B cell (primary cell): ENCODE measurements at regions not wholly inside any gene's neighbourhood (a gene's known extent, or its start where the extent isn't known, plus 50 kb on each side); places are given as distances from the start of the nearest gene placed in this dataset.

ENCODE experiments used
- EZH2 ChIP-seq: IDR thresholded peaks from 2 replicates; pipeline ENCODE4 v1.6.1; 2012; ENCODE audit warnings: borderline replicate concordance, low read depth, mild to moderate bottlenecking, moderate library complexity, low read length; ENCODE audit not compliant: insufficient read depth, poor library complexity, severe bottlenecking
- TF ChIP-seq, protein P1 (sequence below): fragments of 200-600 bp; IDR thresholded peaks from one replicate; pipeline ENCODE4 v1.8.0; 2022; ENCODE audit warnings: antibody characterized with exemption, mild to moderate bottlenecking

DNA sequence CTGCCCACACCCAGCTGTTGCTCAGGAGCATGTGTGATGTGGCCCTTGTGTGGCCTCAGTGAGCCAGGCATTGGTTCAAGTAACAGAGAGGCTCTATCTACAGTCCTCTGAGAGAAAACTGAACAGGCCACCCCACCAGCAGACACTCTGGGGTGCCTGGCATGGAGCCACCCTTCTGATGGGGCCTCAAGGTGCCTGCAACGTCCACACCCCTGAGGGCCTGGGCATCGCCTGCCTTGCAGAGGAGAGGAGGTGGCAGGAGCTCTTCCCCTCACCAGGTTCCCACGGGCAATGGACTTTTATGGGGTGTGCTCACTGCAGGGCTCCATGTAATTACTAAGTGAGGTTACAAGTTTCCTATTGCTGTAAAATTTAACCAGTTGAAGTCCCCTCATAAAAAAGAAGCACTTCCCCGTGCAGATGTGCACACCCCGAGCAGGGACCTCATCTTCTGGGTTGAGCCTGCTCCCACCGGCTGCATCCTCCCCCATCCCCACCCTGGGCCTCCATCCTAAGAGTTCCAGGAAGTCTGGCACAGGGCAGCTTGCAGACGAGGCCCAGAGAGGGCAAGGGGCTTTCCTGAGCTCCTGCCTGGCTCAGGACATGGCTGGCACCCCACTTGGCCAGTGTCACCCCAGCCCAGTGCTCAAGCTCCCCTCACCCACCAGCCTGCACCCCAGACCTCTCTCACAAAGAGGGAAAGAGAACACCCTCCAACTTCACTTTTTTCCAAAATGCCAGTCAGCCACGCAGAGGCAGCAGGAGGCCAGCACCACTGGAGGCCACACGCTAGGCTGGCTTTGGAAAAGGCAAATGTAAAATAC lies 270.4 kb upstream of the RTL1 start:
- TF ChIP-seq, protein P1, sequence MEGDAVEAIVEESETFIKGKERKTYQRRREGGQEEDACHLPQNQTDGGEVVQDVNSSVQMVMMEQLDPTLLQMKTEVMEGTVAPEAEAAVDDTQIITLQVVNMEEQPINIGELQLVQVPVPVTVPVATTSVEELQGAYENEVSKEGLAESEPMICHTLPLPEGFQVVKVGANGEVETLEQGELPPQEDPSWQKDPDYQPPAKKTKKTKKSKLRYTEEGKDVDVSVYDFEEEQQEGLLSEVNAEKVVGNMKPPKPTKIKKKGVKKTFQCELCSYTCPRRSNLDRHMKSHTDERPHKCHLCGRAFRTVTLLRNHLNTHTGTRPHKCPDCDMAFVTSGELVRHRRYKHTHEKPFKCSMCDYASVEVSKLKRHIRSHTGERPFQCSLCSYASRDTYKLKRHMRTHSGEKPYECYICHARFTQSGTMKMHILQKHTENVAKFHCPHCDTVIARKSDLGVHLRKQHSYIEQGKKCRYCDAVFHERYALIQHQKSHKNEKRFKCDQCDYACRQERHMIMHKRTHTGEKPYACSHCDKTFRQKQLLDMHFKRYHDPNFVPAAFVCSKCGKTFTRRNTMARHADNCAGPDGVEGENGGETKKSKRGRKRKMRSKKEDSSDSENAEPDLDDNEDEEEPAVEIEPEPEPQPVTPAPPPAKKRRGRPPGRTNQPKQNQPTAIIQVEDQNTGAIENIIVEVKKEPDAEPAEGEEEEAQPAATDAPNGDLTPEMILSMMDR: no peak
- no peak for TF ChIP-seq EZH2
